IPS-20b (cell line): ENCODE measurements at regions not wholly inside any gene's neighbourhood (a gene's known extent, or its start where the extent isn't known, plus 50 kb on each side); places are given as distances from the start of the nearest gene placed in this dataset.

ENCODE experiments used
- H3K27ac ChIP-seq: one replicate; pipeline ENCODE4 v1.5.1; 2013; ENCODE audit warnings: low read length
- H3K27me3 ChIP-seq: 2 replicates; pipeline ENCODE4 v1.6.1; 2013; ENCODE audit warnings: mild to moderate bottlenecking, low read length, inconsistent platforms; ENCODE audit not compliant: insufficient read depth
- H3K36me3 ChIP-seq: 2 replicates; pipeline ENCODE4 v1.6.1; 2013; ENCODE audit warnings: low read depth, mild to moderate bottlenecking, inconsistent platforms, low read length, moderate library complexity; ENCODE audit not compliant: insufficient read depth
- H3K4me1 ChIP-seq: 2 replicates; pipeline ENCODE4 v1.6.1; 2013; ENCODE audit warnings: mild to moderate bottlenecking, control low read depth, inconsistent platforms, low read length, moderate library complexity; ENCODE audit not compliant: insufficient read depth
- H3K4me3 ChIP-seq: 2 replicates; pipeline ENCODE4 v1.5.1; 2013; ENCODE audit warnings: mild to moderate bottlenecking, low read length, inconsistent platforms
- H3K9ac ChIP-seq: 2 replicates; pipeline ENCODE4 v1.6.1; 2013; ENCODE audit warnings: low read depth, mild to moderate bottlenecking, inconsistent platforms, low read length, moderate library complexity
- H3K9me3 ChIP-seq: 2 replicates; pipeline ENCODE4 v1.6.1; 2013; ENCODE audit warnings: mild to moderate bottlenecking, low read depth, low read length, inconsistent platforms; ENCODE audit not compliant: insufficient read depth

DNA sequence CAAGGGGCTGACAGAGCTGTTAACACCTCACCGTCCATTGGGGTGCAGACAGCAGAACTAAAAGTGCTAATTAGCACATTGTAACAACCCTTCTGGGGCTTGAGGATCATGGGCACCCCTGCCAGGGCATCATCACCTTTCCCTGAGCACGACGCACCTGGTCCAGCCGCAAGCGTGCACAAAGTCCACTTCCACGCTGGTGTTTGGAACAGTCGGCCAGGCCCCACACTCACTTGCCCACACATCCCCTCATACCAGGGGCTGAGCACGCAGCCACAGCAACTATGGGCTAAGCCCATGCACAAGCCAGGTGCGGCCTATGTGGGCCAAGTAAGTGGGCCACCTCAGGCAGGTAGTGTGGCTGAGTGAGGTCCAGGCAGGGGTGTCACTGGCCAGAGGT, 148.7 kb downstream of the CCDC59 start:
- Histone ChIP-seq H3K4me3 (no peak overlapping the region), H3K4me1 (no peaks in the 10 kb centered on the region), H3K9me3 (peaks cover 43% of the 10 kb centered on the region; the same call in 1 of the 2 replicates), H3K9ac (no peak overlapping the region), H3K36me3 (no peaks in the 10 kb centered on the region), H3K27ac (no peak overlapping the region), H3K27me3 (no peaks in the 10 kb centered on the region)

DNA sequence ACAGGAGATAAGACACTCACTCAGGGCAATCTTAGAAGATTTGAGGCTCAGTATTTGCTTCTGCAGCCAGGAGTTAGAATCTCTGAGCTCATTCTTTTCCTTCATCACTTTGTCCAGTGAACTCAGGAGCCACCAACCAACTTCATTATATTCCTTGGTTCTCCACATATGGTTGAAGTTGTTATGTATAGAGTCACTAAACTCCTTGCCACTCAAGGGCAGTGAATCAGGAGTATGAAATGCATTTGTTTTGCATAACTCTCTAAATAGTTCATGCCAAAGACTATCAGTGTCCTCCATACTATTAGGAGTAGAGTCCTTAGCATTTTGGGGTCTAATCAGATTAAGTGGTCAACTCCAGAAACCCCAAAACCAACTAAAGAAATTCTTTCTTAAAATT, 150.6 kb downstream of the CCDC59 start:
- Histone ChIP-seq H3K27me3 (no peaks in the 10 kb centered on the region), H3K4me1 (no peaks in the 10 kb centered on the region), H3K9me3 (peaks cover 26% of the 10 kb centered on the region; the same call in 1 of the 2 replicates), H3K9ac (no peak overlapping the region), H3K27ac (no peak overlapping the region), H3K4me3 (no peak overlapping the region), H3K36me3 (no peaks in the 10 kb centered on the region)

DNA sequence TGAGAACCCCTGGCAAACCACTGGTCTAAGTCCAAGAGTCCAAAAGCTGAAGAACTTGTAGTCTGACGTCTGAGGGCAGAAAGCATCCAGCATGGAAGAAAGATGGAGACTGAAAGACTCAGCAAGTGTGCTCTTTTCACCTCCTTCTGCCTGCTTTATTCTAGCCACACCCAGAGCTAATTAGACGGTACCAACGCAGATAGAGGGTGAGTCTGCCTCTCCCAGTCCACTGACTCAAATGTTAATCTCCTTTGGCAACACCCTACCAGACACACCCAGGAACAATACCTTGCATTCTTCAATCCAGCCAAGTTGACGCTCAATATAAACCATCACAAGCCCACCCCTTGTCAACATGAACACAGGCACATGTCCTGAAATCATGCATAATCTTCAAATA, 155.1 kb downstream of the CCDC59 start:
- Histone ChIP-seq H3K36me3 (no peaks in the 10 kb centered on the region), H3K27ac (no peak overlapping the region), H3K27me3 (no peaks in the 10 kb centered on the region), H3K9me3 (peaks cover 10% of the 10 kb centered on the region; the same call in 1 of the 2 replicates), H3K9ac (no peak overlapping the region), H3K4me3 (no peak overlapping the region), H3K4me1 (no peaks in the 10 kb centered on the region)

DNA sequence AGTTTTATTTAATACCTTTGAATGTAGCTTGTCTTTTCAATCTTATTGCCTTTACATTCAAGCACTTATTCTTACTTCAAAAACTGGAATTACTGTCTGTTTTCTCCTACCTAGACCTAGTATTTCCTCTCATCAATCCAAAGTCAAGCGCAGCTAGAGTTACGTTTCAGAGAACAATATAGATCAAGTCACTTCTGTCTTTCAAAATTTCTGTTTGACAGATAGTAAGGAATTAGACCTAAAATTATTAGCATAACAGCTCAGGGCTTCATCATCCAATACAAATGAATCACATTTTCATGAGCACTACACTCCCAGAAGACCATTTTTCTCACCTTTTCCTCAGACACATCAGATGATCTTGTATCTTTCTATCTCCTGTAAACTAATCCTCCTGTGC, 170.6 kb downstream of the CCDC59 start:
- no peak overlapping the region for H3K9ac ChIP-seq
- H3K4me3 ChIP-seq = no peak overlapping the region
- no peaks in the 10 kb centered on the region for H3K27me3 ChIP-seq
- no peak overlapping the region for H3K27ac ChIP-seq
- no peaks in the 10 kb centered on the region for H3K9me3 ChIP-seq
- H3K4me1 ChIP-seq = no peaks in the 10 kb centered on the region
- no peaks in the 10 kb centered on the region for H3K36me3 ChIP-seq

DNA sequence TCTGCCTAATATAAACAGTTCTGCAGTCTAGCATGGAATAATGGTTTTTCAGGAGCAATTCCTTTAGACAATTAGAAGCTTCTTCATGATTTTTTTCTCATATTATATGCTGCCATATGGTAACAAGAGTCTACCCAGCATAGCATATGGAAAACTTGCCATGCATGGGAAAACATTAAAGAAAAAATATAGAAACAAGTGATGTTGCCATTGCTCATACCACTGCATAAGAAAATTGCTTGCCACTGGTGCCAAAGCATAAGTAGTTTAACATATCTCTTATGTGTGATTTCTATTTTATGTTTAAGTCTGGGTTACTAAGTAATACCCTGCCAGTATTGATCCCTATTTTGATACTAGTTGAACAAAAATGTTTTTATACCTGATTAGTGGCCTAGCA, 171.2 kb downstream of the CCDC59 start:
- Histone ChIP-seq H3K27ac (no peak overlapping the region), H3K9me3 (no peaks in the 10 kb centered on the region), H3K4me1 (no peaks in the 10 kb centered on the region), H3K36me3 (no peaks in the 10 kb centered on the region), H3K27me3 (no peaks in the 10 kb centered on the region), H3K9ac (no peak overlapping the region), H3K4me3 (no peak overlapping the region)

DNA sequence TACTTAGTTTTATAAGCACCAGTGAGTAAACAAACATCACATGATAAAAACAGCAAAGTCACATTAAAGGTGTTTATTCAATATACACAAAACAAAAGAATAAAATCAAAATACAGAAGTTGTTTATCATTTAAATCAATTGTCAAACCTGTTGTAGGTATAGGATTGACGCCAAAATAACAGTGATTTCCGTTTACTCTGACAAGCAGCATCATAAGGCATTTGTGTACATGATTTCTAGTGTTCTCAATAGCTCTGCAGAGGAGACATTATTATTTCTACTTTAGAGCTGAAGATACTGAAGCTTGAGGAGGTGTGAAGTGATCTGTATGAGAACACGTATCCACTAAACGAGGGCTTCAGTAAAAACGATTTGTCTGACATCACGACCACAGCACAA, 171.9 kb downstream of the CCDC59 start:
- H3K27me3 ChIP-seq = no peaks in the 10 kb centered on the region
- H3K9me3 ChIP-seq = no peaks in the 10 kb centered on the region
- no peak overlapping the region for H3K4me3 ChIP-seq
- no peaks in the 10 kb centered on the region for H3K36me3 ChIP-seq
- H3K4me1 ChIP-seq = no peaks in the 10 kb centered on the region
- no peak overlapping the region for H3K9ac ChIP-seq
- H3K27ac ChIP-seq = no peak overlapping the region

DNA sequence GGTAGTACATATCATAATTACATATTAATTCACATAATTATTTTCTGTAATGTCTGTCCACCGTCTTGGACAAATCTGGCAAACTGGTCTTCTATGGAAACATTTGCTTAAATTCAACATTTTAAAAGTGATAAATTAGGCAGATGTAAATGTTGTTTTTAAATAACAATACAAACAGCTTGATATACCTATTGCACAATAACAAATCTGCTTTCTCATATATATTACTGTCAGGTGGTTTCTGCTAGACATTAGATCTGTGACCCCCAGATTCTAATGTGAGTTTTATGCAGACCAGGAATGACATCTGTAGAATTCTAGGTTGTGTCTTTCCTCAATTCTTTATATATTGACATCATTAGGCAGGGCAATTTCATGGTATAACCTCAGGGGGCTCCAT, 173.3 kb downstream of the CCDC59 start:
- no peaks in the 10 kb centered on the region for H3K9me3 ChIP-seq
- no peaks in the 10 kb centered on the region for H3K36me3 ChIP-seq
- H3K27me3 ChIP-seq = no peaks in the 10 kb centered on the region
- H3K4me1 ChIP-seq = no peaks in the 10 kb centered on the region
- no peak overlapping the region for H3K4me3 ChIP-seq
- H3K9ac ChIP-seq = no peak overlapping the region
- H3K27ac ChIP-seq = no peak overlapping the region

DNA sequence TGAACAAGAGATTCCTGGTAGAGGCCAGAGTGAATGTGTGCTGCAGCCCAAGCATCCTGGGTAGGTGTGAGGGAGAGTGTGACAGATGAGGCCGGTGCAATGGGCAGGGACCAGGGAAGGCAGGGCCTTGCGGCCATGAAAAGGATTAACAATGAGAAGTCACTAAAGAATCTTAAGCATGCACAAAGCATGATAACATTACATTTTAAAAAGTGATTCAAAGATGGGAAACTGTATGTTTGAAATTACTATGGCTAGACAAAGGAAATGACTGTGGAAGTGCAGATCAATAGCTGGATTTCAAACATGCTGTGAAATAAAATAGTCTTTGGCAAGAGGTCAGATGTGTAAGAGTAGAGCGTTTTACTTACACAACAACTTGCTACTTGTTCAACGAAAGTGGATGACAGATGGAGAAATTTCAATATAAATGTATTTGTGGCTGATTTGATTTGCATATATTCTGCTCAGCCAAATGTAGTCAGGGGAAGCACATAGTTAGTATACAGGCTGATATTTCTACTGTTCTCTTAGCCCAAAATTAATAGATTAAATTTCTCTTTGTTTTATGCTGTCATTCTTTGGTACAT, 175.5 kb downstream of the CCDC59 start:
- Histone ChIP-seq H3K27me3 (no peaks in the 10 kb centered on the region), H3K9me3 (no peaks in the 10 kb centered on the region)

DNA sequence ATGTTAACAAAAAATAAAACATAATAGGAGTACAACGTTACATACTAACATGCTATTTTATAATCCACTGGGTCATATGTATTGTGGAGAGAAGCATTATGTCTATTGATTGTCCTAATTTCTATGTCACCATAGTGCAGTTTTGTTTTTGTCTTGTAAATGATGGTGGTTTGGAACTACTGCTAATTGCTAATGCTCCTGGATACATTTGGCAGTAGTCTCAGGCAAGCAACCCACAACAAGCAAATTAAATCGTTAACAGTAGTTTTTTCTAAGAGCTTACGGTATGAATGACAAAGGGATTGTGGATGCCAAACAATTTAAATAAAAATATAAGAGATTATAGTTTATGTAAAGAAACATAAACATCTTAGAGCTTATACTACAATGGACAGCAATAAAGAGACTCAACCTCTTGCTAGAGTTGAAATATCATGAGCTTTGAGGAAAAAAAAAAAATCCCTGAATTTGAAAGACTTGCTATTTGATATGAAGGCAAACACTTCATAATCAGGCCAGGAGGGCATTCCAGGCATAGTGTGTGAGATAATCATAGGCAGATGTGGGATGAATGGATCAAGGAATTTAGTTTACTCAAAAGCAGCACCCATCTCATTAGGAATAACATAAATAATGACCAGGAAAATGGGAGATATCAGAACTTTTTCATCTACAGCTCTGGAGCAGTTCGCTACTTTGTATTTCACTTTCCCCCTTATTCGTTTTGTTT, 181.3 kb downstream of the CCDC59 start:
- H3K4me1 ChIP-seq = peaks cover 8% of the 10 kb centered on the region
- H3K4me3 ChIP-seq = no peak overlapping the region
- H3K27me3 ChIP-seq = no peaks in the 10 kb centered on the region
- H3K9ac ChIP-seq = no peak overlapping the region
- no peak overlapping the region for H3K27ac ChIP-seq
- H3K9me3 ChIP-seq = no peaks in the 10 kb centered on the region
- no peaks in the 10 kb centered on the region for H3K36me3 ChIP-seq

More for the DNA sequence above, 175.5 kb downstream of the CCDC59 start:
- Histone ChIP-seq H3K9ac (no peak overlapping the region), H3K4me3 (no peak overlapping the region), H3K36me3 (no peaks in the 10 kb centered on the region), H3K4me1 (no peaks in the 10 kb centered on the region), H3K27ac (no peak overlapping the region)

DNA sequence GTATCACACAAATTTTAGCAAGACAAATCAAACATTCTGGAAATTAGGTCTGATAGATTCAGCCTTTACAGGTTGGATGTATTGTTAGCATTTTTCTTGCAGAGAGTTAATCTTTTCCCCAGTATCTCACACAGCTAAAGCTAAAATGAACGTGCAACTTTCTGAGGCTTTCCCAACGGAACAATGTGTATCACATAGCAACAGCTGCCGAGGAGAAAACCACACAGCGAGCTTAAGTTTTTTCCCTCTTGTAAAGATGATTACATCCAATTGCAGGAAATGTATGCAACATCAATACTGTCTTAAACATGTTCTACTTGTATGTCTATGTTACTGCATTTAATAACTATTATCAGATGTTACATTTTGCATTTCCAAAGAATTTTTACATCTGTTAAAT, 182.2 kb downstream of the CCDC59 start:
- Histone ChIP-seq H3K4me1 (peaks cover 8% of the 10 kb centered on the region), H3K4me3 (no peak overlapping the region), H3K36me3 (no peaks in the 10 kb centered on the region), H3K27ac (no peak overlapping the region), H3K9me3 (no peaks in the 10 kb centered on the region), H3K9ac (no peak overlapping the region), H3K27me3 (no peaks in the 10 kb centered on the region)

DNA sequence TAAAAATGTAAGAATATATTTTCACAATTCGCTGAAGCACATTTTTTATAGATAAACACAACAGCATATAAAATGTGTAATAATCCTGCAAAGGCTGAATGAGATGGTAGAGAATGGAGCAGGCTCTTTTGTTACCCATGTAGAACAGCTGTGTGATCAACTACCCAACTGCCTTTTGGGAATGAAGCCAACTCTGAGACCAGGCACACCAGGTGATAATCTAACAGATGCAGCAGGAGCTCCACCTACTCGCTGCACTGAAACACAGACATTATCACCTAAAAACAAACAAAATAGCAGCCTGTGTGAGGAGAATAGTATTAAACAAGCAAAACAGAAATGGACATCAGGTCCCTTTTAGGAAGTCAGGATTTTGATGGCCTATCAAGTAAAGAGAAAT, 183.3 kb downstream of the CCDC59 start:
- Histone ChIP-seq H3K27ac (no peak overlapping the region), H3K36me3 (no peaks in the 10 kb centered on the region), H3K27me3 (no peaks in the 10 kb centered on the region), H3K9ac (no peak overlapping the region), H3K4me1 (peaks cover 8% of the 10 kb centered on the region), H3K9me3 (no peaks in the 10 kb centered on the region), H3K4me3 (no peak overlapping the region)

DNA sequence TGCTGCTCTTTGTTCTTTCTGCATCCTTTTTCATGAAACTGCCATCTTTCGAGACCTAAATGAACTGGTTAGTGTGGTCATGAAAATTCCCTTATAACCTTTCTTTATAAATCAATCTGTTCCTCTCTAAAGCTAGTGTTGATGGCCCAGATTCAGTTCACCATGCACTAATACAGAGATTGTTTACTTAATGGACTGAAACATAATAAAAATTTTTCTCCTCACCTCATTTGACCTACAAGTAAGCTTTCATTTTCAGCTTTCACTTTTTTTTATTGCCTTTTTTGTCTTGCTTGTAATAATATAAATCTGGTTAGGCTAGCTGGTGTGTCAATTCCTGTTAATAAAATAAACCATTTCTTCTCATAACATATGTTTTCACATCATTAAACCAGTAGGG, 183.8 kb downstream of the CCDC59 start:
- Histone ChIP-seq H3K36me3 (no peaks in the 10 kb centered on the region), H3K9me3 (no peaks in the 10 kb centered on the region), H3K9ac (no peak overlapping the region), H3K27ac (no peak overlapping the region), H3K27me3 (no peaks in the 10 kb centered on the region), H3K4me3 (no peak overlapping the region), H3K4me1 (peaks cover 8% of the 10 kb centered on the region)
